Activated CD4-positive, CD25-positive, alpha-beta regulatory T cell treated with anti-CD3 and anti-CD28 coated beads, Interleukin-2, amount 50 U/mL, for 24 hours (primary cell): ENCODE measurements at regions not wholly inside any gene's neighbourhood (a gene's known extent, or its start where the extent isn't known, plus 50 kb on each side); places are given as distances from the start of the nearest gene placed in this dataset.
"Not testable (repeated sequence)": the region's sequence is repeated elsewhere in the genome, so short reads cannot be mapped to it uniquely, and the experiment has no call there.

Experiments
- ATAC-seq, 2 donors: fragments of 150-1000 bp; cut with Tn5 transposase; one replicate each; pipeline ENCODE4 v1.10.0; 2021; ENCODE audit warnings: mild to moderate bottlenecking in 1 of 2, moderate library complexity in 1 of 2

GRCh38 chr2:190742431-190742830 is 93.5 kb downstream of the NAB1 start:
- ATAC-seq, result peak; percentile 41 to 48

- ATAC-seq, result peak in 1 of 2 donors; percentile 33
These were observed 95.2 kb downstream of the NAB1 start for GRCh38 chr2:190744041-190744440.

- peak; percentile 38 to 48 for ATAC-seq
These were observed 98.3 kb downstream of the NAB1 start for GRCh38 chr2:190746971-190747761.

GRCh38 chr2:190748966-190749365 is 100.1 kb downstream of the NAB1 start:
- no peak for ATAC-seq

- peak; percentile 17 to 27 for ATAC-seq
These were observed 107.0 kb downstream of the NAB1 start for GRCh38 chr2:190755772-190756415.

GRCh38 chr2:190759749-190760213 is 110.9 kb downstream of the NAB1 start:
- ATAC-seq, result no peak

- not testable (repeated sequence) for ATAC-seq
These were observed 111.7 kb downstream of the NAB1 start for GRCh38 chr2:190760353-190761150.

DNA sequence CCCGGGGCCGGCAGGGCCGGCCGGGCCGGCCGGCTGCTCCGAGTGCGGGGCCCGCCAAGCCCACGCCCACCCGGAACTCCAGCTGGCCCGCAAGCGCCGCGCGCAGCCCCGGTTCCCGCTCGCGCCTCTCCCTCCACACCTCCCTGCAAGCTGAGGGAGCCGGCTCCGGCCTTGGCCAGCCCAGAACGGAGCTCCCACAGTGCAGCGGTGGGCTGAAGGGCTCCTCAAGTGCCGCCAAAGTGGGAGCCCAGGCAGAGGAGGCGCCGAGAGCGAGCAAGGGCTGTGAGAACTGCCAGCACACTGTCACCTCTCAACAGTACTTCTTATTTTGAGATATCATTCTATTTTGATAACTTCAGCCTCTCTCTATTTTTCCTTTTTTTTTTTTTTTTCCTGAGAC is 112.3 kb downstream of the NAB1 start:
- ATAC-seq, result not testable (repeated sequence)

- ATAC-seq, result no peak
These were observed 113.7 kb downstream of the NAB1 start for GRCh38 chr2:190762566-190762965.

DNA sequence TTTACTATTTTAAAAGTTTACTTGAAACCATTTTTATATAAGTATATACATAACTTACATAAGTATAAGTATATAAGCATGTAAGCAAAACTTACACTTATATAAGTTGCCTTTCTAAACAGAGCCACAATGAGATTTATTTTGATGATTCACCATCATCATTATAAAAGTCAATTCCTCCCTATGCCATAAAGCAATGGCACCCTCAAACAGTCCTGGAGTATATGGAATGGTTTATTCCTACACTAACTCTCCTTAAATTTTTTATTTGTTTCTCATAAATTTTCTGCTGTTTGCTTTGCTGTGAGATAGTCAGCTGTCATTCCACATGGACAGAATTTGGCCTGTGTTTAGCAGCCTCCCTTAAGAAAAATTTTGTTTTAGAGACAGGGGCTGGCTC is 114.2 kb downstream of the NAB1 start:
- no peak for ATAC-seq

DNA sequence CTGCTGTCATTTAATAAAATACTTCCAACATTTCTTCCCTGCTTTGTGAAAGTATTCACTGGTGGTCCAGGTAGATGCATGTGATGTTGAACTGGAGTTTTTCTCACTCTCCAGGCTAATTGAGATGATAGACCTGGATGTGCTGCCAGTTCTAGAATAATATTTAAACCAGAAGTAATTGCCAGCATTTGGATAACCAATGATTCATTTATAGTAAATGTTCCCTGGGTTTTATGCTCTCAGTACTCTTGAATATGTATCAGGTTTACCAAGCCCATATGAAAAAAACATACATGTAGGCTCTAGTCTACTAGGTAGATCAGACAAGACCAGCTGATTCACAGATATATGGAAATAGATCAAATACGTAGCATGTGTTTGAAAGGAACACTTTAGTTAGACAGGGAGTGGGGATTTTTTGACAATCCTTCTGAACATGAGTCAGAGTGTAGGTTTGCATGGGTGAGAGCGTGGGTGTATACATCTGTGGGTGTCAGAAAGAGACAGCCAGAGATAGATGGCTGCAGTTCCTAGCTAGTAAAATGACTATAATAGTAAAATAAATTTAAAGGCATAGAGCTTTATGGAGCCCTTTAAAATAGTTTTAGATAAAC is 115.1 kb downstream of the NAB1 start:
- peak; percentile 88 to 89 for ATAC-seq

- ATAC-seq, result peak; percentile 14 to 34
These were observed 115.0 kb upstream of the GLS start for GRCh38 chr2:190765386-190766173.

GRCh38 chr2:190766174-190766572 is 114.4 kb upstream of the GLS start:
- ATAC-seq, result no peak

GRCh38 chr2:190766595-190766994 is 114.0 kb upstream of the GLS start:
- ATAC-seq, result no peak

GRCh38 chr2:190767821-190768220 is 112.8 kb upstream of the GLS start:
- ATAC-seq, result no peak

DNA sequence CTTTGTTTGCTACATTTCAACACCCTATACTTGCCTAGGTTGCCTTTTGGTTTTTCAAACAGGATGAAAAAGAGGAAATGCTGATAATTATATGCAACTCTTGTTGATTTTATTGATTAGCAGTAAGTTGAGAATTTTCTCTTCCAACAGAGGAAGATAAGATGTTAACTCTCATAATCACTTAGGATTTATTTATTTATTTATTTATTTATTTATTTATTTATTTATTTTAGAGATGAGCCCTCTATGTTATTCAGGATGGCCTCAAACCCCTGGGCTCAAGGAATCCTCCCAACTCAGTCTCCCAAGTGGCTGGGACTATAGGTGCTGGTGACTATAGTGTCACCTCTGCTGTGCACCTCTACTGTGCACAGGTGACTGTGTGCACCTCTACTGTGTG is 111.4 kb upstream of the GLS start:
- no peak for ATAC-seq

GRCh38 chr2:190771726-190772125 is 108.9 kb upstream of the GLS start:
- no peak for ATAC-seq

GRCh38 chr2:190780594-190780993 is 100.0 kb upstream of the GLS start:
- no peak for ATAC-seq

DNA sequence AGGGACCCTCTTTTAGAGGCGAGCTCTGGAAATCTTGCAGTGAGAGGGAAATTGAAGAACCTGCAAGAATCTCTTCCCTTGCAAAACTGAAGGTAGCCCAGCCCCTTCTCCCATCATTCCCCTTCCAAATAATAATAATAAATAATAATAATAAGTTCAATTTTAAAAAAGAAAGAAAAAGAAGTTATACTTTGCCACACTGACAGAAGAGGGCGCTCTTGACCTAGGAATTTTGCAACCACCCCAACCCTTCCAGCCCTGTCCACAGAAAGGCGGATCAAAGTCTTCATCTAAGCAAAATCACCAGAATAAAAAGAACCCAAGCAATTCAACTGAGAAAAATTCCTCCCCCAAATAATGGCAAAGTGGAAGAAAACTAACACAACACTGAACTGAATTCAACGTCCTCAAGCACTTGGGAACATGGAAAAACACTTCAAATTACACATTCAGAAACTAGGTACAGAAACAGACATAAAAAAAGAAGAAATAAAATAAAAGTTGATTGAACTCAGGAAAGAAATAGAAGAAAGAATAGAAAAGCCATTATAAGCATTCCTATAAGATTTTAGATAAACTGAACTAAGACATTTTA is 98.9 kb upstream of the GLS start:
- peak in 1 of 2 donors; percentile 53 for ATAC-seq

- ATAC-seq, result no peak
These were observed 98.4 kb upstream of the GLS start for GRCh38 chr2:190782264-190782663.

DNA sequence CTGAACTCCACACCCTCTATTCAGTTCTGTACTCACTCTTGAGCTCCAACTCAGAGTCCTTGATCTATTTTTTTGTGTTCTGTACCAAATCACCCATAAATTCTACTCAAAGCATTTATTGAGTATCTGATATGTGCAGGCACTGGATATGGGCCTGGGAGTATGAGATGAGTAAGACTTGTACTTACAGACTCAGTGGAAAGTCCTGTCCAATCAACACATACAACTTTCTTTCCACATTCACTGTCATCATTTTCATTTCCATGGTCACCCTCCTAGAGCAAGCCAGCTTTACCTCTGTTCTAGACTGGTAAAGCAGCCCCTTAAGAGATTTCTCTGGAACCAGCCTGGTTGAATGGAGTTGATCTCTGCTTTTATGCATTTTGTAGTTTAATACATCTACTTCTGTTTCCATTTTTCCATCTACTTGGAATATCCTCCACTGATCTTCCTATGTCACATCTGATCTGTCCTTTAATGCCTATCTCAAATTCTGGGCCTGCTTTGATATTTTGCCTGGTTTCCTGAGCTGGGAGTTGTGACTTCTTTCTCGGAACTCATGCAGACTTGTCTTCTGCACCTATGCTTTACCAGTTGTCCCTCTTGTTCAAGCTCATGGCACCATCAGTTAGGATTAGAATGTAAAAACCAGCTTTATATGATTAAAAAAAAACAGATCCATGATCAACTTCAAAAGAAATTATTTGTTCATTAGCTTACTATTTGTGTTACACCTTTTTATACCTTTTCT is 96.9 kb upstream of the GLS start:
- no peak for ATAC-seq
